ENCODE measurements at regions not wholly inside any gene's neighbourhood (a gene's known extent, or its start where the extent isn't known, plus 50 kb on each side); places are given as distances from the start of the nearest gene placed in this dataset.

GRCh38 chr11:42593441-42593840 is 718.4 kb upstream of the API5 start:
- H4K20me1 ChIP-seq (ENCODE audit: insufficient read depth, low read length), result no peaks in the 10 kb centered on the region
- H3K79me2 ChIP-seq (ENCODE audit: low read length), result no peaks in the 10 kb centered on the region
- no peaks in the 10 kb centered on the region for H3K4me1 ChIP-seq (ENCODE audit: low read length)
- DNase-seq, result no peak
- no peaks in the 10 kb centered on the region for H3F3A ChIP-seq (ENCODE audit: insufficient read depth, low read length)
- H3K9me2 ChIP-seq (replicated peaks; ENCODE audit: insufficient read depth, low read length), result no peaks in the 10 kb centered on the region
- H3K36me3 ChIP-seq (replicated peaks; ENCODE audit: insufficient read depth, low read length), result no peaks in the 10 kb centered on the region
- H3K9me3 ChIP-seq (replicated peaks; ENCODE audit: insufficient read depth, low read length), result no peaks in the 10 kb centered on the region
- TF ChIP-seq EZH2phosphoT487 (IDR thresholded peaks at IDR 0.05; ENCODE audit: low read length) (no peak), CTCF (IDR thresholded peaks at IDR 0.05; ENCODE audit: low read length) (no peak), EZH2 (optimal IDR thresholded peaks at IDR 0.05; ENCODE audit: low read depth, low read length) (no peak)
- H3K4me2 ChIP-seq (ENCODE audit: low read depth, low read length), result no peak overlapping the region
- no peaks in the 10 kb centered on the region for H3K27me3 ChIP-seq (replicated peaks; ENCODE audit: insufficient read depth, low read length)
- no peak overlapping the region for H2AFZ ChIP-seq (ENCODE audit: low read length)
- H3K9ac ChIP-seq (ENCODE audit: low read length), result no peak overlapping the region
- no peak overlapping the region for H3K4me3 ChIP-seq (ENCODE audit: low read length)
- H3K27ac ChIP-seq (ENCODE audit: low read length), result no peak overlapping the region

- no peaks in the 10 kb centered on the region for H4K20me1 ChIP-seq (ENCODE audit: insufficient read depth, low read length)
- H3K27ac ChIP-seq (ENCODE audit: low read length), result no peak overlapping the region
- H3K9me2 ChIP-seq (replicated peaks; ENCODE audit: insufficient read depth, low read length), result no peaks in the 10 kb centered on the region
- H3K27me3 ChIP-seq (replicated peaks; ENCODE audit: insufficient read depth, low read length), result no peaks in the 10 kb centered on the region
- H3F3A ChIP-seq (ENCODE audit: insufficient read depth, low read length), result no peaks in the 10 kb centered on the region
- H2AFZ ChIP-seq (ENCODE audit: low read length), result no peak overlapping the region
- H3K4me3 ChIP-seq (ENCODE audit: low read length), result no peak overlapping the region
- no peak for DNase-seq
- H3K4me2 ChIP-seq (ENCODE audit: low read depth, low read length), result no peak overlapping the region
- H3K9ac ChIP-seq (ENCODE audit: low read length), result no peak overlapping the region
- H3K79me2 ChIP-seq (ENCODE audit: low read length), result no peaks in the 10 kb centered on the region
- H3K36me3 ChIP-seq (replicated peaks; ENCODE audit: insufficient read depth, low read length), result no peaks in the 10 kb centered on the region
- TF ChIP-seq EZH2phosphoT487 (IDR thresholded peaks at IDR 0.05; ENCODE audit: low read length), result no peak
- no peak for TF ChIP-seq CTCF (IDR thresholded peaks at IDR 0.05; ENCODE audit: low read length)
- no peak for TF ChIP-seq EZH2 (optimal IDR thresholded peaks at IDR 0.05; ENCODE audit: low read depth, low read length)
- no peaks in the 10 kb centered on the region for H3K9me3 ChIP-seq (replicated peaks; ENCODE audit: insufficient read depth, low read length)
- H3K4me1 ChIP-seq (ENCODE audit: low read length), result no peaks in the 10 kb centered on the region
Measured at GRCh38 chr11:42595876-42596275, 715.9 kb upstream of the API5 start.

GRCh38 chr11:42596576-42597145 is 715.1 kb upstream of the API5 start:
- Histone ChIP-seq H2AFZ (ENCODE audit: low read length) (no peak overlapping the region), H3K9ac (ENCODE audit: low read length) (no peak overlapping the region), H3K36me3 (replicated peaks; ENCODE audit: insufficient read depth, low read length) (no peaks in the 10 kb centered on the region), H3K79me2 (ENCODE audit: low read length) (no peaks in the 10 kb centered on the region), H3K27ac (ENCODE audit: low read length) (no peak overlapping the region), H3K4me2 (ENCODE audit: low read depth, low read length) (no peak overlapping the region), H3F3A (ENCODE audit: insufficient read depth, low read length) (no peaks in the 10 kb centered on the region), H3K4me3 (ENCODE audit: low read length) (no peak overlapping the region), H3K9me3 (replicated peaks; ENCODE audit: insufficient read depth, low read length) (no peaks in the 10 kb centered on the region), H4K20me1 (ENCODE audit: insufficient read depth, low read length) (no peaks in the 10 kb centered on the region), H3K9me2 (replicated peaks; ENCODE audit: insufficient read depth, low read length) (no peaks in the 10 kb centered on the region), H3K27me3 (replicated peaks; ENCODE audit: insufficient read depth, low read length) (no peaks in the 10 kb centered on the region), H3K4me1 (ENCODE audit: low read length) (no peaks in the 10 kb centered on the region)
- TF ChIP-seq EZH2phosphoT487 (IDR thresholded peaks at IDR 0.05; ENCODE audit: low read length), result no peak
- no peak for TF ChIP-seq CTCF (IDR thresholded peaks at IDR 0.05; ENCODE audit: low read length)
- no peak for TF ChIP-seq EZH2 (optimal IDR thresholded peaks at IDR 0.05; ENCODE audit: low read depth, low read length)
- no peak for DNase-seq

Measured in MM.1S (cell line).